HUES6 (cell line): ENCODE measurements at regions not wholly inside any gene's neighbourhood (a gene's known extent, or its start where the extent isn't known, plus 50 kb on each side); places are given as distances from the start of the nearest gene placed in this dataset.

Source experiments
- H3K27ac ChIP-seq: 2 replicates; pipeline ENCODE4 v1.7.0; 2013; ENCODE audit warnings: low read depth, mild to moderate bottlenecking, low read length, inconsistent platforms
- H3K27me3 ChIP-seq: 2 replicates; pipeline ENCODE4 v1.6.1; 2013; ENCODE audit warnings: low read length; ENCODE audit not compliant: control insufficient read depth, insufficient read depth
- H3K36me3 ChIP-seq: 2 replicates; pipeline ENCODE4 v1.6.1; 2013; ENCODE audit warnings: low read length; ENCODE audit not compliant: control insufficient read depth, insufficient read depth
- H3K4me1 ChIP-seq: 2 replicates; pipeline ENCODE4 v1.6.1; 2013; ENCODE audit warnings: low read length; ENCODE audit not compliant: control insufficient read depth, insufficient read depth
- H3K4me3 ChIP-seq: 2 replicates; pipeline ENCODE4 v1.5.1; 2013; ENCODE audit warnings: low read depth, low read length
- H3K9ac ChIP-seq: one replicate; pipeline ENCODE4 v1.6.1; 2013; ENCODE audit warnings: mild to moderate bottlenecking, low read length
- H3K9me3 ChIP-seq: 2 replicates; pipeline ENCODE4 v1.6.1; 2013; ENCODE audit warnings: low read depth, low read length; ENCODE audit not compliant: control insufficient read depth, insufficient read depth

GRCh38 chr6:120632975-120633374, 701.3 kb downstream of the TBC1D32 start:
- H3K4me1 ChIP-seq, result no peaks in the 10 kb centered on the region
- no peak overlapping the region for H3K4me3 ChIP-seq
- H3K9me3 ChIP-seq, result no peaks in the 10 kb centered on the region
- no peaks in the 10 kb centered on the region for H3K27me3 ChIP-seq
- H3K9ac ChIP-seq, result no peak overlapping the region
- H3K36me3 ChIP-seq, result no peaks in the 10 kb centered on the region
- no peak overlapping the region for H3K27ac ChIP-seq

GRCh38 chr6:120627612-120628011, 706.7 kb downstream of the TBC1D32 start:
- Histone ChIP-seq H3K36me3 (no peaks in the 10 kb centered on the region), H3K9me3 (no peaks in the 10 kb centered on the region), H3K27me3 (no peaks in the 10 kb centered on the region), H3K9ac (no peak overlapping the region), H3K27ac (no peak overlapping the region), H3K4me1 (no peaks in the 10 kb centered on the region), H3K4me3 (no peak overlapping the region)

- peaks cover 4% of the 10 kb centered on the region; the same call in 1 of the 2 replicates for H3K4me1 ChIP-seq
- no peaks in the 10 kb centered on the region for H3K36me3 ChIP-seq
- no peak overlapping the region for H3K9ac ChIP-seq
- H3K27ac ChIP-seq, result no peak overlapping the region
- H3K9me3 ChIP-seq, result no peaks in the 10 kb centered on the region
- H3K4me3 ChIP-seq, result no peak overlapping the region
- H3K27me3 ChIP-seq, result no peaks in the 10 kb centered on the region
Measured at GRCh38 chr6:120622127-120622631, 712.1 kb downstream of the TBC1D32 start.

- H3K4me3 ChIP-seq, result no peak overlapping the region
- H3K27ac ChIP-seq, result no peak overlapping the region
- H3K27me3 ChIP-seq, result no peaks in the 10 kb centered on the region
- H3K9me3 ChIP-seq, result no peaks in the 10 kb centered on the region
- H3K36me3 ChIP-seq, result no peaks in the 10 kb centered on the region
- H3K4me1 ChIP-seq, result peaks cover 4% of the 10 kb centered on the region; the same call in 1 of the 2 replicates
- H3K9ac ChIP-seq, result no peak overlapping the region
Measured at GRCh38 chr6:120620900-120621299, 713.4 kb downstream of the TBC1D32 start.

- no peak overlapping the region for H3K27ac ChIP-seq
- no peaks in the 10 kb centered on the region for H3K27me3 ChIP-seq
- H3K9ac ChIP-seq, result no peak overlapping the region
- no peaks in the 10 kb centered on the region for H3K9me3 ChIP-seq
- H3K4me3 ChIP-seq, result no peak overlapping the region
- H3K36me3 ChIP-seq, result no peaks in the 10 kb centered on the region
- no peaks in the 10 kb centered on the region for H3K4me1 ChIP-seq
Measured at GRCh38 chr6:120615238-120615637, 719.0 kb downstream of the TBC1D32 start.

- Histone ChIP-seq H3K4me3 (no peak overlapping the region), H3K27me3 (no peaks in the 10 kb centered on the region), H3K36me3 (no peaks in the 10 kb centered on the region)
Measured at GRCh38 chr6:120614723-120615122, 719.6 kb downstream of the TBC1D32 start.

GRCh38 chr6:120608826-120609225, 725.5 kb downstream of the TBC1D32 start:
- Histone ChIP-seq H3K4me3 (no peak overlapping the region), H3K4me1 (peaks cover 7% of the 10 kb centered on the region; the same call in 1 of the 2 replicates), H3K27ac (no peak overlapping the region), H3K9ac (no peak overlapping the region), H3K9me3 (no peaks in the 10 kb centered on the region), H3K27me3 (no peaks in the 10 kb centered on the region), H3K36me3 (no peaks in the 10 kb centered on the region)

More at GRCh38 chr6:120614723-120615122, 719.6 kb downstream of the TBC1D32 start:
- Histone ChIP-seq H3K9me3 (no peaks in the 10 kb centered on the region), H3K4me1 (no peaks in the 10 kb centered on the region), H3K9ac (no peak overlapping the region), H3K27ac (no peak overlapping the region)

- H3K36me3 ChIP-seq, result no peaks in the 10 kb centered on the region
- H3K27ac ChIP-seq, result no peak overlapping the region
- H3K4me1 ChIP-seq, result peaks cover 7% of the 10 kb centered on the region; the same call in 1 of the 2 replicates
- H3K9ac ChIP-seq, result no peak overlapping the region
- H3K27me3 ChIP-seq, result no peaks in the 10 kb centered on the region
- no peak overlapping the region for H3K4me3 ChIP-seq
- H3K9me3 ChIP-seq, result no peaks in the 10 kb centered on the region
Measured at GRCh38 chr6:120606743-120607142, 727.5 kb downstream of the TBC1D32 start.

- H3K4me3 ChIP-seq, result no peak overlapping the region
- H3K27me3 ChIP-seq, result no peaks in the 10 kb centered on the region
- H3K9me3 ChIP-seq, result no peaks in the 10 kb centered on the region
- peaks cover 7% of the 10 kb centered on the region; the same call in 1 of the 2 replicates for H3K4me1 ChIP-seq
- no peaks in the 10 kb centered on the region for H3K36me3 ChIP-seq
- no peak overlapping the region for H3K9ac ChIP-seq
- no peak overlapping the region for H3K27ac ChIP-seq
Measured at GRCh38 chr6:120604510-120604909, 729.8 kb downstream of the TBC1D32 start.

GRCh38 chr6:120590611-120591010, 743.7 kb downstream of the TBC1D32 start:
- Histone ChIP-seq H3K4me3 (no peak overlapping the region), H3K27me3 (no peaks in the 10 kb centered on the region), H3K36me3 (no peaks in the 10 kb centered on the region), H3K27ac (no peak overlapping the region), H3K4me1 (no peaks in the 10 kb centered on the region), H3K9ac (no peak overlapping the region), H3K9me3 (no peaks in the 10 kb centered on the region)

GRCh38 chr6:120588424-120588823, 745.9 kb downstream of the TBC1D32 start:
- Histone ChIP-seq H3K9me3 (no peaks in the 10 kb centered on the region), H3K4me1 (peaks cover 12% of the 10 kb centered on the region), H3K27ac (no peak overlapping the region), H3K36me3 (no peaks in the 10 kb centered on the region), H3K27me3 (no peaks in the 10 kb centered on the region), H3K9ac (no peak overlapping the region), H3K4me3 (no peak overlapping the region)

- no peak overlapping the region for H3K27ac ChIP-seq
- no peaks in the 10 kb centered on the region for H3K9me3 ChIP-seq
- H3K36me3 ChIP-seq, result no peaks in the 10 kb centered on the region
- no peak overlapping the region for H3K4me3 ChIP-seq
- H3K27me3 ChIP-seq, result no peaks in the 10 kb centered on the region
- no peak overlapping the region for H3K9ac ChIP-seq
- peaks cover 12% of the 10 kb centered on the region for H3K4me1 ChIP-seq
Measured at GRCh38 chr6:120587381-120587780, 746.9 kb downstream of the TBC1D32 start.
